ENCODE measurements at regions not wholly inside any gene's neighbourhood (a gene's known extent, or its start where the extent isn't known, plus 50 kb on each side); places are given as distances from the start of the nearest gene placed in this dataset.

DNA sequence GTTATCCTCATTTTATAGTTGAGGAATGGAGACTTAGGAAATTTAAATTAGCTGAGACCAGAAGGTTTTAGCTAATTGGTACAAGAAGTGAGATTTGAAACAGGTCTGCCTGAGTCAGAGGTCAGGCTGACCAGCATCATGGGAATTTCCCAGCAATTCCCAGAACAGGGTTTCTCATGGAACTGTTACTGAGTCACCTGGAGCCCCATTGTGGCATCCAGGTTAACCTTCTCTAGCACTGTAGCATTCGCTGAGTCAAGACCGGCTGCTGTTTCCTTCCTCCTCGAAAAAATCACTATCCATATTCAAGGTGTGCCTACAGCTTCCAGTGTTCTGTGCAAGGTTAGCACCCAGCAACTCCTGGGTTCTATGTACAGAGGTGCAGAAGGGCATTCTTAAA, 238.0 kb upstream of the MAN1A1 start:
- POLR2A ChIA-PET, result interaction anchor here (0.7 kb wide), 1 partner anchor 30 kb away, joined by 3 read pairs; no protein-coding TSS in a partner anchor
- no peak for ATAC-seq
- intact Hi-C loops (cut with micrococcal nuclease), result no loop called here
- Mint-ChIP-seq H3K9me3 (no peaks in the 10 kb centered on the region), H3K4me3 (no peak overlapping the region), H3K27me3 (no peaks in the 10 kb centered on the region), H3K27ac (no peak overlapping the region), H3K36me3 (ENCODE audit: low read depth) (no peaks in the 10 kb centered on the region), H3K4me1 (ENCODE audit: low read depth) (no peaks in the 10 kb centered on the region)
- no peak for DNase-seq
- TF ChIP-seq, protein P1, sequence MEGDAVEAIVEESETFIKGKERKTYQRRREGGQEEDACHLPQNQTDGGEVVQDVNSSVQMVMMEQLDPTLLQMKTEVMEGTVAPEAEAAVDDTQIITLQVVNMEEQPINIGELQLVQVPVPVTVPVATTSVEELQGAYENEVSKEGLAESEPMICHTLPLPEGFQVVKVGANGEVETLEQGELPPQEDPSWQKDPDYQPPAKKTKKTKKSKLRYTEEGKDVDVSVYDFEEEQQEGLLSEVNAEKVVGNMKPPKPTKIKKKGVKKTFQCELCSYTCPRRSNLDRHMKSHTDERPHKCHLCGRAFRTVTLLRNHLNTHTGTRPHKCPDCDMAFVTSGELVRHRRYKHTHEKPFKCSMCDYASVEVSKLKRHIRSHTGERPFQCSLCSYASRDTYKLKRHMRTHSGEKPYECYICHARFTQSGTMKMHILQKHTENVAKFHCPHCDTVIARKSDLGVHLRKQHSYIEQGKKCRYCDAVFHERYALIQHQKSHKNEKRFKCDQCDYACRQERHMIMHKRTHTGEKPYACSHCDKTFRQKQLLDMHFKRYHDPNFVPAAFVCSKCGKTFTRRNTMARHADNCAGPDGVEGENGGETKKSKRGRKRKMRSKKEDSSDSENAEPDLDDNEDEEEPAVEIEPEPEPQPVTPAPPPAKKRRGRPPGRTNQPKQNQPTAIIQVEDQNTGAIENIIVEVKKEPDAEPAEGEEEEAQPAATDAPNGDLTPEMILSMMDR (IDR thresholded peaks at IDR 0.05), result no peak
- CTCF ChIA-PET, result no interaction called here

DNA sequence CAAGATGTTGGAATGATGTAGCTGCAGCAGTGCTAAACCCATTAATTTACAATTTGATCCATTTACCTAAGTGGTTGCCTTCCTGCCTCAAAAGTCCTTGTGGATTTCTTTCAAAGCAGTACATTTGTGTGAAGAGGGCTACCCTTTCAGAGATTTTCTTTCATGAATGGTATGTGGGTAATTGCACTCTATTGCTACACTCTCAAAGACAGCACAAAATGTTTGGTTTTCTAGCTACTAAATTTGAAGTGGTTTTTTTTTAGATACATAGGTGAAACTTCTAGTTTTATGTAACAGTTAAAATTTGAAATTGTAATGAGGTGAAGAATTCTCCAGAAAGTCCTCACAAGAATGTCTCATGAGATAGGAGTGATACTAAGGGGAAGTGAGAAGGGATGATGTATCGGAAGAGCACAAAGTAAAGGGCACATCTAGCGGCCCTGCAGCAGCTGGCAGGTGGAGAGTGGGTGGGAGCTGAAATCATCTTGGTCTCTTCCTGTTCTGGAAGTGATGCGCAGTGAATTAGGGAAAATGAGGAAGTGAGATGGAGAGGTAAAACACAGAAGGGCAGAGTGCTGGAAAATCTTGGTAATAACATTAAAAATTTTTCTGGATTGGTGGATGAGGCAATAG, 236.8 kb upstream of the MAN1A1 start:
- no peaks in the 10 kb centered on the region for H3K9me3 Mint-ChIP-seq
- DNase-seq (no peak), ATAC-seq (no peak)
- intact Hi-C loops (cut with micrococcal nuclease), result no loop called here
- no peak overlapping the region for H3K4me3 Mint-ChIP-seq
- ChIA-PET POLR2A (no interaction called here), CTCF (no interaction called here)
- H3K27ac Mint-ChIP-seq, result no peak overlapping the region
- no peaks in the 10 kb centered on the region for H3K27me3 Mint-ChIP-seq
- TF ChIP-seq, protein P1 (IDR thresholded peaks at IDR 0.05), result no peak
- H3K36me3 Mint-ChIP-seq (ENCODE audit: low read depth), result no peaks in the 10 kb centered on the region
- no peaks in the 10 kb centered on the region for H3K4me1 Mint-ChIP-seq (ENCODE audit: low read depth)

DNA sequence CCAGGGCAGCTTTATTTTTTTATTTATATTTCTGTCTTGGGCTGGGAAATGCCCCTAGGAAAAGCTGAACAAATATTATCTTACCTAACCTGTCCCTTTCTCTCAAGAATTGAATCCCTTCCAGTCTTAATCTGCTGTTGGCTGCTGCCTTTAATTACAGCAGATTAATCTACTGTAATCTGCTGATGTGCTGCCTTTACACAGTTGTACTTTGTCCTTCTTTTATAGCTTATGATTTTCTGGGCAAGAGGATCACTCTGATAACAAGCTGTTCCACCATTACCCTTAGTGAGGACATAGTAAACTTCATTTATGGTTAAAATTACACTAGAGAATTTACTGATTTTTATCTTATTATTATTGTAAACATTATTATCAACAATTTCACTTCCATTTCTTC, 234.5 kb upstream of the MAN1A1 start:
- H3K27ac Mint-ChIP-seq, result no peak overlapping the region
- ATAC-seq (no peak), DNase-seq (no peak)
- H3K27me3 Mint-ChIP-seq, result no peaks in the 10 kb centered on the region
- H3K36me3 Mint-ChIP-seq (ENCODE audit: low read depth), result no peaks in the 10 kb centered on the region
- ChIA-PET CTCF (no interaction called here), POLR2A (no interaction called here)
- H3K4me1 Mint-ChIP-seq (ENCODE audit: low read depth), result no peaks in the 10 kb centered on the region
- TF ChIP-seq, protein P1 (IDR thresholded peaks at IDR 0.05), result no peak
- intact Hi-C loops (cut with micrococcal nuclease), result no loop called here
- no peaks in the 10 kb centered on the region for H3K9me3 Mint-ChIP-seq
- H3K4me3 Mint-ChIP-seq, result no peak overlapping the region

DNA sequence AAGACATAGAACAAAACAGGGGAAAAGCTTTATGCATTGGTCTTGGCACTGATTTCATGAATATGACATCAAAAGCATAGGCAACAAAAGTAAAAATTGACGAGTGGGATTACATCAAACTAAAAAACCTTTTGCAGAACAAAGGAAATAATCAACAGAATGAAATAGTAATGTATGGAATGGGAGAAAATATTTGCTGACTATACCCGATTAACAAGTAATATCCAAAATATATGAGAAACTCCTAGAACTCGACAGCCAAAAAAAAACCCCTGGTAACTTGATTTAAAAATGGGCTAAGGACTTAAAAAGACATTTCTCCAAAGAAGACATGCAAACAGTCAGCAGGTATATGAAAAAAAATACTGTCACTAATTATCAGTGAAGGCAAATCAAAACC, 231.7 kb upstream of the MAN1A1 start:
- peaks cover 8% of the 10 kb centered on the region for H3K9me3 Mint-ChIP-seq
- DNase-seq (no peak), ATAC-seq (no peak)
- CTCF ChIA-PET, result no interaction called here
- H3K36me3 Mint-ChIP-seq (ENCODE audit: low read depth), result peaks cover 1% of the 10 kb centered on the region
- no peaks in the 10 kb centered on the region for H3K27me3 Mint-ChIP-seq
- H3K4me1 Mint-ChIP-seq (ENCODE audit: low read depth), result no peaks in the 10 kb centered on the region
- TF ChIP-seq, protein P1 (IDR thresholded peaks at IDR 0.05), result no peak
- intact Hi-C loops (cut with micrococcal nuclease), result no loop called here
- H3K27ac Mint-ChIP-seq, result no peak overlapping the region
- POLR2A ChIA-PET, result no interaction called here
- no peak overlapping the region for H3K4me3 Mint-ChIP-seq

DNA sequence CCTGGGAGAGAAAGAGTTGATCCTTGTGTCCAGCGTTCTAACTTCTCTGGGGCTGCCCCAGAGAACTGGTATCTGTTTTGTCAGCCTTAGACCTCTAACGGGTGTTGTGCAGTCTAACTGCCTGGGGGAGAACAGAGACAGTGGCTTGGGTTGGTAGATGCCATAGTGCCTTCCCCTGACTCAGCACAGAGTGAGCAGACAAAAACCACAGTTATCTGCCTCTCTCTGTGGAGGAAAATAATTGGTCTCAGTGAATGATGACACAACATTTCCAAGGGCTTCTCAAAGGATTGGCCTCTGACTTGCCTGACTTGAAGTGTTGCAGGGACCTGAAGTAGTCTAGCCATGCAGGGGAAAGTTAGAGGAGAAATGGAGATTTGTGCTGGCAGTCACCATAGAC, 226.2 kb upstream of the MAN1A1 start:
- TF ChIP-seq, protein P1 (IDR thresholded peaks at IDR 0.05), result no peak
- Mint-ChIP-seq H3K4me1 (ENCODE audit: low read depth) (no peaks in the 10 kb centered on the region), H3K27me3 (peaks cover 1% of the 10 kb centered on the region), H3K36me3 (ENCODE audit: low read depth) (peaks cover 2% of the 10 kb centered on the region), H3K4me3 (no peak overlapping the region), H3K27ac (no peak overlapping the region), H3K9me3 (peaks cover 16% of the 10 kb centered on the region)
- no peak for ATAC-seq
- intact Hi-C loops (cut with micrococcal nuclease), result no loop called here
- CTCF ChIA-PET, result no interaction called here
- no peak for DNase-seq
- POLR2A ChIA-PET, result no interaction called here

All from activated CD8-positive, alpha-beta T cell treated with anti-CD3 and anti-CD28 coated beads for 36 hours (primary cell).